GM19463 (cell line): ENCODE measurements at regions not wholly inside any gene's neighbourhood (a gene's known extent, or its start where the extent isn't known, plus 50 kb on each side); places are given as distances from the start of the nearest gene placed in this dataset.

Experiments used
- ATAC-seq: cut with Tn5 transposase; IDR thresholded peaks from one replicate; pipeline ENCODE4 v1.9.1; 2021; ENCODE audit warnings: mild to moderate bottlenecking, moderate library complexity; ENCODE audit not compliant: unreplicated experiment

DNA sequence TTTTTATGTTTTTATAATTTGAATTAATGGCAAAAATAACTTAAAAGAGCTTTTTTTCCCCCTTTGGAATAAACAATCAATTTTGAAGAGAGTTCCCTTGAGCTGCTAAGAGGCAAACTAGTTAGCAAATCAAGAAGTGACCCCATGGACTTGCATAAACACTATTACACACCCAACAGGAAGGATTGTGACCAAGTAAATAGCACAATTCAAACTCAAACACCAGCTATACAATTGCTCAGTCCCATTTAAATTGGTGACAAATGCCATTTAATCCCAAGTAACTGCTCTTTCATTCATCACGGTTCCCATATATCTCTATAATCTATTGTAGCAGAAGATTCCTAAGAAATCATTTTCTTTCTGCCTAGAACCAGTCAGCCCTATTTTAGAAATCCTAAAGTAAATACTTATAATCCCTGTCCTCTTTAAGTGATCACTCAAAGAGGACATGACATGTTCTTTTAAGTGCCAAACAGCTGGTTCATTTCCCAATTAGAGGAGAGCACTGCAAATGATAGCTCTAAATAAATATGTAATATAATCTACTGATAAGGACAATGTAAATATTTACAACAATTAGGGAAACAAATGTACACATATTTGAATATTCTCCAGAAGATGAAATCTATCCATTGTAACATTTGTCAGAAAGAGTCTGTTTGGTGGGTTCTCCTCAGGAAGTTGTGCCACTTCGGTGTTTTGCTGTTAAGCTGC lies 137.8 kb upstream of the ADAMTS9 start:
- ATAC-seq = no peak

DNA sequence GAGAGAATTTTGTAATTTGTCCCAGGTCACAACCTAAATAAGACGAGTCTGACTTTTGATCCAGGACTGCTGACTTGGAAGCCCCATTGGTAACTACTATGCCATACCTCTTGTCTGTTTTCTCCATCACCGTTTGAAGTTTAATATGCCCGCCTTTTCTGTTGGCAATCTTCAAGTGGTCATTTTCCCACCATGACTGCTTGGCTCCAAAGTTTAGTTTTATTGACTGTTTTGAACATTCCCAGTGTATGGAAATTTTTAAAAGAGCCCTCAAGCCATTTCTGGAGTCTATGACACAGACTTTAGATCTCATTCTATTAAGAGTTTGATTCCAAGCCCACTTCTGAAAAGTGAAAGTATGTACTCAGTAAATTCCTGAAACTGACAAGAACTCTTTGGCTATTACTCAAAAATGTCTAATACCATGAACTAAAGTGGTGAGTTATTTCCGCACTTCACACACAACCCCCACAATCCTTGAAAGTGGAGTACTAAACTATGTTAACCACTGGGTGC lies 136.7 kb upstream of the ADAMTS9 start:
- ATAC-seq = no peak

DNA sequence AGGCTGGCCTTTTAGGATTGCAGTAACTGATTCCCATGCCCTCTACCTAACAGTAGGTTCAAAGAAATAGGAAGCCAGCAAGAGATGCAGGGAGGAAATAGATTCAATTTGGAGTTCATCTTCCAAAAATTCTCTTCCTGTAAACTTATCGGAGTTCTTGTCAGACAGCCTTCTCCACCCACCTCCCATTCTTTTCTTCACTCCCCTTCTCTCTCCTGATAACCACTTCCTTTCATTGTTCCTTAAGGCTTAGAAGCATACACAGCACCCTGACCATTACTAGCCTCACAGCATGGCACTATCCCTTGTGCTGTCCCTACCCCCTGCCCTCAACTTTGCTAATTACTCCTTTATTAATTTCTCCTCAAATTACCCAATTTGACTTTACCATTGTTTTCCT lies 130.4 kb upstream of the ADAMTS9 start:
- ATAC-seq = no peak

DNA sequence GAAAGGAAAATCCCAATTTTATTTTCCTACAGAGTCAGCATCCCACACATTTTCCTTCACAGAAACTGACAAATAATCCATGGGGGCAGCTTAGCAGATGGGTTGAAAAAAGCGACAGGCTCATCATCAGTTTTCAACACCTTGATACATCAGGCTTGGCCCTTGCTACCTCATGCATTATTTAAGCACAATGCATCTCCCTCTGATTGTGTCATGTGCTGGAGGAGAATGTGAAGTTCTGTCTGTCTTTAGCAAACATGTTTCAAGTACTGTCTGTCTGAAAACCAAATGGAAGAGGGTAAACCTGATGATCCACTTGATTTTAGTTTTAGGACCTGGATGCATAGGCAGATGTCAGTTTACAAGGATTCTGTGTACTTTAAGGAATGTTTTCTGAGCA lies 128.6 kb upstream of the ADAMTS9 start:
- no peak for ATAC-seq

DNA sequence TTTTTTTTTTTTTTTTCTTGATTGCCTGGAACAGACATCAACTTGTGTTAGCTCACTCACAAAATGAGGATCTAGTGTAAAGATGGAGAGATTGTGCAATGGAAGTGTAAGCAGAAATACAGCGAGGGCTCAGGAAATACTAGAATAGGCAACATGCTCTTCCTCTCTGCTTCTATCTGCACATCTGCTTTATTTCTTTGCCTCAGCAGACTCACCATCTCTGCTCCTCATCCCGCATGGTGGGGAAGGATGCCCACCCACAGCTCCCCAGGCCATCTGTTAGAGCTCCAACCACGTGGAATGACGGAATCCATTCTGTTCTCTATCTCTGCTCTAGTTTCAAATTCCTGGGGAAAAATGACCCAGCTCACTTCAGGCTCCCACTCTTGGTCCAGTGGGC lies 128.0 kb upstream of the ADAMTS9 start:
- ATAC-seq = no peak

DNA sequence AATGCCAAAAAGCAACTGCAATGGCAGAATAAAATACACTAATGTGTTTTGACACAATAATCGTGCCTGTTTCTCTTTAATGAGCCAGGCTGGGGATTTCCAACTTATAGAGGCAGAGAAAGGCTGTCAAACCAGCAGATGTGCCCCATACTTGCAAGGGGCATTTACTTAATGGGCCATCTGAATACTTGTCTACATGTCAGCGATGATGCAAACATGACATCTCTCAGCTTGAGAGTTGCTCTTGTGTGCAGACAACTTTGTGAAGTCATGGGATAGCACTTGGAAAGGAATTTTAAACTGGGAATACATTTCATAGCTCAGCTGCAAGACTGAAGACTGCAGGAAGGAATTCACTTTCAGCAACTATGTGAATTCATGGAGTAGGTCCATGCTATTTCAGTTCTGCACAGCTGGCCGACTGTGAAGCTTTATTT lies 127.4 kb upstream of the ADAMTS9 start:
- ATAC-seq = no peak

DNA sequence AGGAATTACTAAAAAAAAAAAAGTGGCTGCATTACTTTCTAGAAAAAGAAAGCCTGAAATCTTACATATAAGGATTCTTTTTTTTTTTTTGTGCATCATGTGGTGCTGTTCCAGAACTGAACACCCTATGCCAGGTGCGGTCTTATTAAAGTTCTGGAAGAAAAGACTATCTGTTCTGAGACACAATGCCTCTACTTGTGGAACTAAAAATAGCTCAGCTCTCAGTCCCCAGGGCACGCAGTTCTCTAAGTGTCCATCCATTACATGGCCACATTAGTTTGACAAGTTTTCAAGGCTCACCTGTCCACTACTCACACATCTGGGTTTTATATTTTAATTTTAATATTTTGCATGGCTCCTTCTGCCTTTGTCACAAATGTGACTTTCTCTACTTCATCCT lies 126.6 kb upstream of the ADAMTS9 start:
- no peak for ATAC-seq

DNA sequence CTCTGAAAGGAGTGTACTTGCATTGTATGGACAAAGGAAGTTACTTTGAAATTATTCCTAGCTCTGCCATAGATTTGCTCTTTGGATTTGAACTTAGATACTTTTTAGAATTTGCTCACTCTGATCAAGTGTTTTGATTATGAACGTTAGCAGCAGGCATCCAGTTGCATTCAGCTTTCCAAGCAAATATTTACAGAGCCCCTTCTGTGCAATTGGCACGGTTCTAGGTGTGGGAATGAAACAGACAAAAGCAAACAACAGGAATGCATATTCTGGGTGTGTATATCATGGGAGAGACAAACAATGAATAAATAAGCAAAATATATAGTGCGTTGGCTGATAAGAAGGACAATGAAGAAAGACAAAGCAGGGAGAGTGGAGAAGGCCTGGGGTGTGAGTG lies 125.5 kb upstream of the ADAMTS9 start:
- no peak for ATAC-seq

DNA sequence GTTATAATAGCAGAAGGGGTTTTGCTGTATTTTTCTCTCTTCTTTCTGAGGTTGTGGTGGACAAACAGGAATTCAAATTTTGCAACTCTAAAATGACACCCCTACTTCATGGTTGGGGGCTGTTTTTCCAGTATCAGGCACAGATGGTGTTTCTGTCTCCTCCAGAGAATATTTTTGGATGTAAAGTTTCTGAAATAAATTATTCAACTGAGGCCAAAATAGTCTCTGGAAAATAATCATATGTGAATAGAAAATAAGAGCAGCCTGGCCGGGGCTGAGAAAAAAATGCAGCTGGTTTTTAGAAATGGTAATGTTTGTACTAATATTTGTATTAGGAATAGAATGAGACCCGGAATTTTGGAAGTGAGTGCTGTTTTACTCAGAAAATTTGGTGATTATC lies 121.3 kb upstream of the ADAMTS9 start:
- ATAC-seq = no peak

DNA sequence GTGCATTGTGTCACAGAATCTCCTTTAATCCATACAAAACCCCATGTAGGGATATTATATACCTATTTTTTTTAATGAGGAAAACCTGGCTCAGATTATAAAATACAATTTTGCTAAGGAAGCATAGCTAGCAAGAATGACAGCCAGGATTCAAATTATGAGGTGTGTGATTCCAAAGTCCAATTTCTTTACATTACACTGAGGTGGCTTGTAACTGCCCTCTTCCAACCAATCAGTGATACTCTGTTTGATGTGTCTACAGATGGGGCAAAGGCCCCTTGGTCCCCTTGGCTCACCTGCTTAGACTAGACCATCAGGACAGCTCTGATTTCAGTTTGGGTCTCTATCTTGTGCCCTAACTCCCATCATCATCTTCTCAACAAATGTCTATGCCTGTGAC lies 120.3 kb upstream of the ADAMTS9 start:
- no peak for ATAC-seq

DNA sequence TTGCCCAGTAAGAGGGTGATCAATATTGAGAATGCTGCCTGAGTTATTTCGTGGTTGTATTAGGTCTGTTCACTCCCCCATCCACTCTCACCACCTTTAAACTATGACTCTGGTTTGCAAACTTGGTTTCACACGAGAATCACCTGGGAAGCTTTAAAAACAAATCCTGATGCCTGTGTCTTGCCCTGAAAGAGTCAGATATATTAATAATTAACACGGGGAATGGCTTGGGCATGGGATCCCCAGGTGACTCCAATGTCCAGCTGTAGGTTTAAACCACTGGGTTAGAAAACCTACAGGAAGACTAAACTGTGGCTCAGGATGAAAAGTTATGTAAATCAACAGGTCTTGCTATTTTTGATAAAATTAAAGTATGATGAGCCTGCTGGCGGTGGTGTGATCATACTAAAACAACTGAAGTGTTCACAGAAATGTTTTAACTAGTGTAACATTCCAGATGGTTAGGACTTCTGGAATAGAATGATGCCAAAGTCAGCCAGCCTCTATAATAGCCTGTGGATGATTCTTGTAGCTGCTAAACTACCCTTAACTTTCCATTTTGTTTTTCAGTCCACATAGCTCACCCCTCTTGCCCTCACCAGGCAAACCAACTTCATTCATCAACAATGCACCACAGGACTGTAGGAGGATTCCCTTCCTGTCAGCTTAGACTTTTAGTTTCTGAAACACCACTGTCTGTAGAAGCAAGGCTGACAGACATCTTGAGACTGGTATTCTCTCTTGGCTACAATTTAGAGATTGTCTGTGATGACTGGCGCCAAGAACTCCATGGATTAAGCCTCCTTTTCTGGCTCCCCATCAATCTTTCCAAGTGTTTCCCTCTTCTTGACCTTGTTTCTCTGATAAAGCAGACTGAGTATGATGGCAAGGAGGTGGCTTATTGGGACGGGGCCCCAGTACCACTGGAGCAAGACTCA lies 119.1 kb upstream of the ADAMTS9 start:
- no peak for ATAC-seq

DNA sequence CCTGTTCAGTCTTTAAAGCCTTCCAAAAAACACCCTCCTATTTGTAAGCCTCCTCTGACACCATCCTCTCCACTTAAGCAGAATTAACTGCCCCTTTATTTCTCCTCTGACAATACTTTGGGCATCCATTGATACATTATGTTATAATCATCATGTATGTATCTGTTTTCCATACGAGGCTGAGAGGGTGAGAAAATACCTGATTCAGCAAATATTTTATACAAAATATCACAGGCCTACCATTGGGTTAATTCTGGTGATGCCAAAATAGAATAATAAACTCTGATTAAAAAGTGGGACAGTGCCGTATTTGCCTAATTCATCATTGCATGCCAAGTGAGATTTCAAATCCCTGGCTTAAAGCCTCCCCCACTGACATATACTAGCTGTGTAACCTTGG lies 118.2 kb upstream of the ADAMTS9 start:
- ATAC-seq = no peak

DNA sequence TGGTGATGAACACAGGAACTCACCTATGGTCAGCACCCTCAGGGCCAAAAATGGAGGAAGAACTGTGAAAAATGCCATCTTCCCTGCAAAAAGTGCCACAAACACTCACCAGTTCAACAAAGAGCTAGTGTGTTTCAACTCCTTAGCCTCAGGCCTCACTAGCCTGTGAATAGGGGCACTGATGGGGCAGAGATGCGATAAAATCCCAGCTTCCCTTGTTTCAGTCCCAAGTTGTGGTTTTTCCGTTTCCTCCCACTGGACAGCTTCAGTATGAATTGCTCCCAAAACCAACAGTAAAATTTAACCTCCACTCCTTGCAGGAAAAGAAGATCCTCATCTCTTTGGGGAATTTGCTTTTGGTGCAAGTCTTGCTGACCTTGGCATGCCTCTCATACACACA lies 117.4 kb upstream of the ADAMTS9 start:
- ATAC-seq = no peak

DNA sequence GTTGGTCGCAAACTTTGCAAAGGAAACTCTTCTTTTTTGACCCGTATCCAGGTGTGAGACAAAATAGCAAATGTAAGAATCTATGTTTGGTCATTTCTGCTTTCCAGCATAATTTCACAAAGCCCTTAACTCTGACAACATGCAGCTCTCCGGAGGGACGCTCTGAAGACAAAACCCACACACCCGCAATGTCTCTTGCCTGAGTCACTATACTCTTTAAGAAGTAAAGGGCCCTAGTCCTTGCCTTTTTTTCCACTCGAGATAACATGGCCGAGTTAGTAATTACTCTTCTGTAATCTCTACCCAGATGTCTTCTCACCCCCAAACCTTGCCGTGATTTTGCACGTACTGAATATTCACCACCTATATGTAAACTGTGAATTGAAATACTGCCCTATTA lies 115.7 kb upstream of the ADAMTS9 start:
- ATAC-seq = no peak

DNA sequence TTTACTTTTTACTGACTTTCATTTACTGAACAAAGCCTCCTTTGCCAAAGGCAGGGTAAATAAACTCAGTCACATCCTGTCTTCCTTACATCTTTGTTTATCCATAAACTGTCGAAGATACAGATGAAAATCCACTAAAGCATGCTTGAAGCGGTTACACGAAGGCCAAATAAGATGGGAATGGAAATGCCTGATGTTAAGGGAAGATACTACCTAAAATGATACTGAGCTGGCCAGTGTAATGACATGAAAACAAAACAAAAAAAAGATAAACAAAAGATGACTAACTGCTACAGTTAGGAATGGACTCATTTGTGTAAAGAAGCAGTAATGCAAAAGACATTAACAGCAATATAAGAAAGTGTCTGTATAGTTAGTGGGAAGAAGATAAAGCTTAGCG lies 114.7 kb upstream of the ADAMTS9 start:
- no peak for ATAC-seq

DNA sequence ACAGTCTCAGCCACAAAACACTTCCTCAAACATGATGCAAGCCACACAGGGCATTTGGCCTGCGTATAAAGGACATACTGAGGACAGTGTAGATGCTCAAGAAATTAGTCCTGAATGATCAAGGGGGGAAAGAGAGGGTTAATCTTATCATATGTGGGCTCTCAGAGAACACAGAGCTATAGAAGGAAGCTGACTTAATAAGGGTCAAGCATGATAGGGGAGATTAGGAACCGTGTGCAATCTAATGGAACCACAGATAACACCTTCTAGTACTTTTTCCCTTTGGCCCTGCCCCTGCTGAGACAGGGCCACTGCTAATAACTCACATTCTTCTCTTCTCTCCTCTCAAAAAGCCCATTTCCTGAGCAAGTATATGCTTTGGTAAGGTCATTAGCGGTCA lies 114.1 kb upstream of the ADAMTS9 start:
- ATAC-seq = no peak

DNA sequence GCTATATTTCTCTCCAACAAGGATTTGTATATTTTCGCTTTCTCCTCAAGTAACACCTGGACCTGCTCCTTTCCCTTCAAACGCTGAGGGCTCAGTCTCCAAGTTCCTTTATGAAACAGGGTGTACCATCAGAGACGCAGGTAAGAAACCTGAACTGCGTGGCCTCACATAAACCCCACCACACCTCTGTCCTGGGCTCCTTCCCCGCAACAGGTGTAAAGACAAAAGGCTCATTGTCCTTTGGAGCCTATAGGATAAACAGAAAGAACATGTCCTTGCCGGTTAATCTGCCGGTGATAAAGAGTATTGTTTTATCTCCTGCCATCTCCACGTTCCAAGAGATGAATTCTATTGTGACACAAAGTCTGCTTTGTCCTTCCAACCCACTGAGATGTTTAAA lies 111.8 kb upstream of the ADAMTS9 start:
- ATAC-seq = no peak

DNA sequence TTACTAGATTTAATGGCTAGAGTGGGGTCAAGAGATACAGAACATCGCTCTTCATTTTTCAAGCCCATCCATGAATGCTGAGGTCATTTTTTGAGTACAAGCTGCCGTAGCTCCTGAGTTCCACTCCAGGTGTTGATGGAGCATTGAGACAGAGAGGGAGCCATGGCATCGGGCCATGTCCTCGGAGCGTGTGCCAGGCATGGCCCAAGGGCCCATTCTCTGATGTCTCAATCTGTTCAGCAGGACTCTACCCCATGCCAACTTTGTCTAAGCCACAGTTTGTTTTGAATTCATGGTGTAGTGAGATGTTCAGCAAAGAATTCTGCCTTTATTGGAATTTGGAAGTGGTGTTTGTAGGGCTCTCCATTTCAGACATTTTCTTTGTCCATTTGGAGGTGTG lies 110.5 kb upstream of the ADAMTS9 start:
- ATAC-seq = no peak

DNA sequence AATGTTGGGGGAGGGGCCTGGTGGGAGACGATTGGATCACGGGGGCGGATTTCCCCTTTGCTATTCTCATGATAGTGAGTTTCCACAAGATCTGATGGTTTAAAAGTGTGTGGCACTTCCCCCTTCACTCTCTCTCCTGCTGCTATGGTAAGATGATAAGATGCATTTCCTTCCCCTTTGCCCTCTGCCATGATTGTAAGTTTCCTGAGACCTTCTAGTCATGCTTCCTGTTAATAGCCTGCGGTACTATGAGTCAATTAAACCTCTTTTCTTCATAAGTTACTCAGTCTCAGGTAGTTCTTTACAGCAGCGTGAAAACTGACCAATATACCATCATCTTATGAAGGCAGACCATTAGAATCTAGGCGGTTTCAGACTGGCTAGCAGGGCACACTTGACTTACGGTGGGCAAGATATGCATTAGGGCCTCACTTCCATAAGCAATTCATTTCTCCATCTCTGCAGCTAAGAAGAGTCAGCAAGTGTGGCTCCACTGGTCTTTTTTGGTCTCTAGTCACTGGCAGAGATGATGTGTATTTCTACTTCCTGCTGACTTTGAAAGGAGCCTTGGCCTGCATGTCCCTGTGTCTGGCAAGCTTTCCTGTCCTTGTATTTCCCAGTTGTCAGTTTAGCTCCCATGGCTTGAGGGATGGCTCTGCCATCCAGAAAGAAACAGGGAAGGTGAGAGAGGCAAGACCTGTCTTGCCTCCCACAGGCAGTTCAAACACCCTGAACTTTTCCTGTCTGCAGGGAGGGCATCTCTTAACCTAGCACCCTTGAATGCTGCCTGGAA lies 109.0 kb upstream of the ADAMTS9 start:
- no peak for ATAC-seq

DNA sequence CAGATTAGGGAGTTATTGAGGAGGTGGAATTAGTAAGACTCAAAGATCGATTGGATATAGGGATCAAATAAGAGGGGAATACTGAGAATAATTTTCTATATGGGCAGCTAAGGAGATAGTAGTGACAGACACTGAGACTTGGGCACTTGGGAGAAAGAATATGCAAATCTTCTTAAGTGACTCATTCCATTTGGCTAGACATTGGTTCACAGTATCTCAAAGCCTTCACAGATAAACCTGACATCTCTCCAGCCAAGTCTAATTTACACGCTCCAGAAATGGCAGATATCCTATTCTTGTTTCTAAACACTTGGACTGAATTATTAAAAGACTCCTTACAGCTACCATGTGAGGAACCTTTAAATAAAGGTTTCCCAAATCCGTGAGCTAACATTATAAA lies 104.6 kb upstream of the ADAMTS9 start:
- ATAC-seq = no peak

DNA sequence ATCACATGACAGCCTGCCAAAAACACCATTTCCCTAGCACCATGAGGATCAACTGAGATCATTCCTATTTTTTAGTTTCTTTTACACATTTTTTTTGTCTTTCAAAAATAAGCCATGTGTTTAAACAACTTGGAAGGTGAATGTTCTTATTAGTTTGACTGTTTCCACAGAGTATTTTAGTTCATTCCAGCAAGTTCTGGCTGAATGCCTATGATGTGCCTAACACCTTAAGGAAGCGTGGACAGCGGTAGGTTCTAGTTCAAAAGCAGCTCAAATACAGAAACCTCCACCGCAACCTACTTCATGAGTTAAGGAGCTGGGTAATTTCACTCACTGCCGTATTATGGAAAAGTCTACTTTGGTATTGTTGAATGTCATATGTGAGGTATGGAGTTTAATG lies 101.3 kb upstream of the ADAMTS9 start:
- ATAC-seq = no peak
